Stimulated activated CD4-positive, alpha-beta T cell treated with anti-CD3 and anti-CD28 coated beads, Interleukin-15, amount 100 ng/mL, for 48 hours (primary cell): ENCODE measurements at regions not wholly inside any gene's neighbourhood (a gene's known extent, or its start where the extent isn't known, plus 50 kb on each side); places are given as distances from the start of the nearest gene placed in this dataset.
"Not testable (repeated sequence)": the region's sequence is repeated elsewhere in the genome, so short reads cannot be mapped to it uniquely, and the experiment has no call there.

Source experiments
- DNase-seq, 2 donors: peaks; one replicate each; pipeline ENCODE4 v3.0.0-alpha.2; 2020; ENCODE audit warnings: low read depth in 2 of 2

- DNase-seq: no peak
Measured at GRCh38 chr16:87200637-87201036, 116.6 kb downstream of the C16orf95 start.

DNA sequence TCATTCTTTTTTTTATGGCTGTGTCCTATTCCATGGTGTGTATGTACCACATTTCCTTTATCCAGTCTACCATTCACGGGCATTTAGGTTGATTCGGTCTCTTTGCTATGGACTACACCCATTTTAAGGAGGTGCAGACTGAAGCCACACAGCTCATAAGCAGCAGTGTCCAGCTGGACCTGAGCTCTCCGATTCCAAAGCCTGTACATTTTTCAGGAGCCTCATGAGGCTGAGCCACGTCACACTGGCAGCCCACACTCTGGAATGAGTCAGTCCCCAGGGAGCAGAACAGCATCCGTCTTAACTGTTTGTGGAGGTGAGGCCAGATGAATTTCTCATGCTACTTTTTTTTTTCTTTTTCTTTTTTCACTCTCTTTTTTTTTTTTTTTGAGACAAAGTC is 116.1 kb downstream of the C16orf95 start:
- DNase-seq: no peak

- no peak for DNase-seq
Measured at GRCh38 chr16:87201790-87202189, 115.4 kb downstream of the C16orf95 start.

DNA sequence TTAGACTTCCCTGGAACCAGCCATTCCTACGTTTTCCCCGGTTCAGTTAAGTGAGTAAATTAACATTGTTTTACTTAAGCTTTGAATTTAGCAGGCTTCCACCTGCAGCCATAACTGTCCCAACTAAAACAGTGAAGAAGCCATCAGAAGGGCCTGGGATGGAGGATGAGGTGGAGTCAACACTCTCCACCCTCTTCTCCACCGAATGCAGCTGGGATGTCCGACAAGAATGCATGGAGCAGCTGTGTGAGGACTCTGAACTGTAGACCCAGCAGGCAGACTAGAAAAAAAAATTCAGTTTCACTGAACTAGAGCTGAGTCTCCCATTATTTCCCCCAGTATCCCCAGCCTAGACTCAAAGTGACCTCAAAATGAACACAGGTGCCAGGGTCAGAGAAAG is 114.8 kb downstream of the C16orf95 start:
- DNase-seq: no peak

GRCh38 chr16:87203060-87203656 is 114.0 kb downstream of the C16orf95 start:
- peak; percentile 20 to 28 for DNase-seq

GRCh38 chr16:87206646-87207451 is 110.3 kb downstream of the C16orf95 start:
- DNase-seq: no peak

- no peak for DNase-seq
Measured at GRCh38 chr16:87207509-87207908, 109.7 kb downstream of the C16orf95 start.

DNA sequence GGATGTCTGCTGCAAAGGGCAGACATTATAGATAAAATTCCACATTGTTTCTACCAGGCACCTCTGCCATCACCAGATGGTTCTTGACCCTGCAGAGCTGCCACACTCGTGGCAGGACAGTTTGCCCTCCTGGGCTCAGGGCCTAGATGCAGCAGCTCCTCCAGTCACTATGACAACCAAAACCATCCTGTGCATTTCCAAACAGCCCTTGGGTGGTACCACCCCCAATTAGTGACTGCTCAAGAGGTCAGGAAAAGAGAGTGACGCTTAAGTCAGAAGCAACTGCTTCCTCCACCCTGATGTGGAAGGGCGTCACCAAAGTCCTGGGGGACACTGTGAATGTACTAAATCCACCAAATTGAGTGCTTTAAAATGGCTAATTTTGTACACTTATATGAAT is 109.2 kb downstream of the C16orf95 start:
- DNase-seq: no peak

- not testable (repeated sequence) for DNase-seq
Measured at GRCh38 chr16:87208968-87209367, 108.2 kb downstream of the C16orf95 start.

GRCh38 chr16:87209808-87210512 is 107.2 kb downstream of the C16orf95 start:
- no peak for DNase-seq

GRCh38 chr16:87210894-87211293 is 106.3 kb downstream of the C16orf95 start:
- DNase-seq: no peak

DNA sequence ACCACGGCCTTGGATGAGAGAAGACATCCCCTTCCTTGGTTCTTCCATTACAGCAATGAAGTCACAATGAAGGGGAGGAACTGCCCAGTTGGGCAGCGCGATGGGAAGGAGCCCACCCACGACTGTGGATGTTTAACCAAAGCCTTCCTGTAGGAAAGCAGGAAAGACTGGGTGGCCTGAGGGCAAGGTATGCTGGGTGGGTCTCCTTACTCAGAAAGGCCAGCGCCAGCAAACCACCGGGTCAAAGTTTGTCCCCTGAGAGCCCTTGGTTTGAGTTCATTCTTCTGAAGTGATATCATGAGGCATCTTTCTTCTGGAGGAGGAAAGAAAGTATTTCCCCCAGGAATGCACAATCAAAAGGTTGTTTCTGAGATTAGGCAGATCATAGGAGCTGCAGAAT is 105.2 kb downstream of the C16orf95 start:
- DNase-seq: no peak

DNA sequence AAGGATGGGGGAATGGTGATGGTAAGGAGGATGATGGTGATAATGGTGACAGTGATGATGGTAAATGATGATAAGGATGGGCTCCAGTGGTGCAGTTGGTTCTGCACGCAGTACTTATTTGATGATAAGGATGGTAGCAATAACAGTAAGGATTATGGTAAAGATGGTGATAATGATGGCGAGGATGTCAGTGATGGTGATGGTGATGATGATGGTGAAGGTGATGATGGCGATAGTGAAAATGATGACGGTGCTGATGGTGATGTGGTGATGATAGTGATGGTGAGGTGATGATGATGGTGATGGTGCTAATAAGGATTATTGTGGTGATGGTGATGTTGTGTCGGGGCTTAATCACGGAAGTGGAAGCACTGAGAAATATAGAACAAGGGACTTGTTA is 103.7 kb downstream of the C16orf95 start:
- DNase-seq: no peak

GRCh38 chr16:87216148-87216840 is 100.9 kb downstream of the C16orf95 start:
- DNase-seq: no peak

DNA sequence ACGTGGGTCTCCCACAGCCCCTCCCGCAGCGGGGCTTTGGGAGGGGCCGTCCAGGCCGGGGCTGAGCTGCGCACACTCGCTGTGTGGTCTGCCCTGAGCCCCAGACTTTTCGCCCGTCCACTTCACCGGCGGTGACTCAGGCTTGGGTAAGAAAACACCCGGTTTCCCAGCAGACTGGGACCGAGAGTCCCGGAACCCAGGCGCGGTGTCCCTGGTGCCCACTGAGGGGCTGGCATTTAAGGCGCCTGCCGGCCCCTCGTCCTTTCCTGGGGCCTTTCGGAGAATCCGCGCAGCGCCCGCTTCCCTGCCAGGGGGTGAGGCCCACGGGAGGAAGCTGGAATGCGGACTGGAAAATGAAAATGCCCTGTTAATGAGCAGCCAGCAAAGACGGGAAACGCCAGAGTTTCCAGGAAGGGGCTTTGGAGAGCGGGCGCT is 100.3 kb downstream of the C16orf95 start:
- no peak for DNase-seq

DNA sequence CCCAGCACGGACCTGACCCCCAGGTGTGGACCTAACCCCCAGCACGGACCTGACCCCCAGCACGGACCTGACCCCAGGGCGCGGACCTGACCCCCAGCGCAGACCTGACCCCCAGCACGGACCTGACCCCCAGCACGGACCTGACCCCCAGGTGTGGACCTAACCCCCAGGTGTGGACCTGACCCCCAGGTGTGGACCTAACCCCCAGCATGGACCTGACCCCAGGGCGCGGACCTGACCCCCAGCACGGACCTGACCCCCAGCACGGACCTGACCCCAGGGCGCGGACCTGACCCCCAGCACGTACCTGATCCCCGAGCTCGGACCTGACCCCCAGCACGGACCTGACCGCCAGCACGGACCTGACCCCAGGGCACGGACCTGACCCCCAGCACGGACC is 99.4 kb downstream of the C16orf95 start:
- not testable (repeated sequence) for DNase-seq

DNA sequence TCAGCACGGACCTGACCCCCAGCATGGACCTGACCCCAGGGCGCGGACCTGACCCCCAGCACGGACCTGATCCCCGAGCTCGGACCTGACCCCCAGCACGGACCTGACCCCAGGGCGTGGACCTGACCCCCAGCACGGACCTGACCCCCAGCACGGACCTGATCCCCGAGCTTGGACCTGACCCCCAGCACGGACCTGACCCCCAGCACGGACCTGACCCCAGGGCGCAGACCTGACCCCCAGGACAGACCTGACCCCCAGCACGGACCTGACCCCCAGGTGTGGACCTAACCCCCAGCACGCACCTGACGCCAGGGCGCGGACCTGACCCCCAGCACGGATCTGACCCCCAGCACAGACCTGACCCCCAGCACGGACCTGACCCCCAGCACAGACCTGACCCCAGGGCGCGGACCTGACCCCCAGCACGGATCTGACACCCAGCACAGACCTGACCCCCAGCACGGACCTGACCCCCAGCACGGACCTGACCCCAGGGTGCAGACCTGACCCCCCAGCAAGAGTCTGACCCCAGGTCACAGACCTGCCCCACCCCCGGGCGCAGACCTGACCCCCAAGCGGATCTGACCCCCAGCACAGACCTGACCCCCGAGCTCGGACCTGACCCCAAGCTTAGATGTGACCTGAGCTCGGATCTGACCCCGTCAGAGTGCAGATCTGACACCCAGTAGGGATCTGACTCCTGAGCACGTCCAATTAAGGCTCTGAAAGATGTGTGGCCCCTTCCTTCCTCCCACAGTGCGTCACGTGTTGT is 98.7 kb downstream of the C16orf95 start:
- no peak for DNase-seq

- DNase-seq: no peak
Measured at GRCh38 chr16:87219287-87219909, 97.8 kb downstream of the C16orf95 start.

GRCh38 chr16:87221633-87222032 is 95.6 kb downstream of the C16orf95 start:
- no peak for DNase-seq

DNA sequence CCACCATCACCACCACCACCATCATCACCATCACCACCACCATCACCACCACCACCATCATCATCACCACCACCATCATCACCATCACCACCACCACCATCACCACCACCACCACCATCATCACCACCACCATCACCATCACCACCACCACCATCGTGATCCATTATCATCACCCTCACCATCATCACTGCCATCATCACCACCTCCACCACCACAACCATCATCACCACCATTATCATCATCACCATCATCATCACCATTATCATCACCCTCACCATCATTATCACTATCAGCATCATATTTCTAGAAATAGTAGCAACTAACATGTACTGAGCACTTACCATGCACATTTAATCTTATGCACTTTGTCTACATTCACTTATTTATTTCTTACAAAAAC is 94.9 kb downstream of the C16orf95 start:
- DNase-seq: no peak

DNA sequence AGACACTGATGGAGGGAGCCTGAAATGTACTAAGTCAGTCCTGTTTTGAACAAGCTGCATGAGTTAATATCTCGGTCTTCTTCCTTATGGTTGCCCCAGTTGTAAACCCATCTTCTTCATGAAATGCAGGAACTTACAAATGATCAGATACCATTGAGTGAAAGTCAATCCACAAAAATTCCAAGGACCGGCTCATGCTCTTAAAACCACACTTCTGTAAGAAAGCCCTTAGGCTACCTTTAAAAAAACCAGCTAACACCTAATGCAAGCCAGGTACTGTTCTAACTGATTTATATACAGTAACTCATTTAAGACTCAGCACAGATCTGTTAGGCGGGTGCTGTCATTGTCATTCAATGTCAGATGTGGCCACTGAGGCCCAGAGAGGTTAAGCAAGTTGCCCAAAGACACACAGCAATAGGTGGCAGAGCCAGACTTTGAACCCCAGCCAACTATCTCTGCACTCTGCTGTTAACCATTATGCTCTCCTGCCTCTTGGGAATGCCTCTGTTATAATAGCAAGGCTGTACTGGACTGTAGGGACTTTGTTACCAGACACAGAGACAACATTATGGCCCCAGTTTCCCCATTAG is 93.4 kb downstream of the C16orf95 start:
- DNase-seq: no peak
